ENCODE measurements at regions not wholly inside any gene's neighbourhood (a gene's known extent, or its start where the extent isn't known, plus 50 kb on each side); places are given as distances from the start of the nearest gene placed in this dataset.

DNA sequence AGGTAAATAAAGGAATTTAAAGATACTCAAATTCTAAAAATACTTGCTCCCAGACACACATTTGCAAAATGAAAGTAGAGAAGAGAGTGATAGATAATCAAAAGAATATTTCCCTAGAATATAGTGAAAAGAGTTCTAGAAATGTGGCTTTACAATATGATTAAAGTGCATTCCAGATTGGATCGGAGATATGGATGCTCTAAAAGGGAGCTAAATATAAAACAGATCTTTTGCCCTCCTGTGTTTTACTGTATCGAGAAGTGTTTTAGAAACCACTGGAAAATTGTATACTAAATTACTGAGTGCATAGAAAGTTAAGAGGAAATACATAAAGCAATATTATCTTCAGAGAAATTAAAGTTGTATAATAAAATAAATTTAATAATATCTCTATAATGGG is 1392.0 kb downstream of the TECRL start:
- no peak for DNase-seq

GRCh38 chr4:62970846-62971245 is 1438.4 kb downstream of the TECRL start:
- DNase-seq: no peak

DNA sequence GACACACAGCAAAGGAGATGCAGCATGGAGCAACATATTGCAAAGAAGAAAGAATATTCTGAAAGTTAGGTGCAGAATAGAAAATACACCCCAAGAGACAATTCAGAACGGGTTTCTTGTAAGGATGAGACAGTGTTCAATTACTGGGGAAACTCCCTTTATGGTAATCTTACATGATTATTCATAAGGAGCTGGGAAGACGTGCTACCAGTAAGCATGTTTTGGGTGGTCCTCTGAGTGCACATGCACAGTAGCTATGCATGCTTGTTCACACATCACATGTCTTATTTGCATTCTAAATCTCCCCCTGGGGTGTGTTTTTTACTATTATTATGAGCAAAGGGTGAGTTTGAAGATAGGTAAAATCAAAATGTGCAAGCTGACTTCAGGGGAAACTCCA is 1448.8 kb downstream of the TECRL start:
- DNase-seq: no peak

- DNase-seq: no peak
These were observed 1455.5 kb downstream of the TECRL start for GRCh38 chr4:62953752-62954151.

DNA sequence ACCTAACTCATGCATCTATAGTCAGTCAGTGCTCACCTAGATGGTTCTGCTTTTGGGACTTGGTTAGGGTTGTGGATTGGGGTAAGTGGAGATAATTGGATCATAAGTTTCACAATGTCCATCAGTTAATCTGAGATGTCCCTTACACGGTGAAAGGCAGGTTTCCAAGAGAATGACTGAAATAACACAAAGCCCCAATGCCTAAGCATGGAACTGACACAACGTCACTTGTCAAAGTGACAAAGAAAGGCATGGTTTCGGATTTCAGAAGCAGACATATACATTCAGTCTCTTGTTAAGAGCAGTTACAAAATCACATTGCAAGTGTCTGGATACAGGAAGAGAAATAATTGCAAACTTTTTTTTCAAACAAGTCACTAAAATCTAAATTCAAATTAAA is 1456.9 kb downstream of the TECRL start:
- no peak for DNase-seq

- DNase-seq: no peak
These were observed 1461.1 kb downstream of the TECRL start for GRCh38 chr4:62948108-62948507.

- no peak for DNase-seq
These were observed 1469.0 kb downstream of the TECRL start for GRCh38 chr4:62940229-62940628.

DNA sequence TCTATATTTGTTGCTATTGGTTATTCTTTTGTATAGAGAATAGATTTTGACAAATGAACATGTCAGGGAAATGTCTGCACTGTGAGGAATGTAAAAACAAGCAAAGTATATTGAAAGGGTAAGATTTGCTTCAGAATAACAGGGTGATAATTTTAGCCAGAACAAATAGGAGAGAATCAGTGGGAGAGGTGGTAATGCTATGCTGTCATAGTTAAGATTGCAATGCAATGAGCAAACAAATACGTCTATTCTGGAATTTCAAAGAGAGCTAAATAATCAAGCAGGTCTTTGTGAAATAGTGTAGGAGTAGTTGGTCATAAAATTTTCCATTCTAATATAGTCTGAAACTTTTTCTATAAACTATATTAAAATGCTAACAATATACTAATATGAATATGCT is 1478.4 kb downstream of the TECRL start:
- no peak for DNase-seq

- no peak for DNase-seq
These were observed 1480.8 kb downstream of the TECRL start for GRCh38 chr4:62928483-62928882.

DNA sequence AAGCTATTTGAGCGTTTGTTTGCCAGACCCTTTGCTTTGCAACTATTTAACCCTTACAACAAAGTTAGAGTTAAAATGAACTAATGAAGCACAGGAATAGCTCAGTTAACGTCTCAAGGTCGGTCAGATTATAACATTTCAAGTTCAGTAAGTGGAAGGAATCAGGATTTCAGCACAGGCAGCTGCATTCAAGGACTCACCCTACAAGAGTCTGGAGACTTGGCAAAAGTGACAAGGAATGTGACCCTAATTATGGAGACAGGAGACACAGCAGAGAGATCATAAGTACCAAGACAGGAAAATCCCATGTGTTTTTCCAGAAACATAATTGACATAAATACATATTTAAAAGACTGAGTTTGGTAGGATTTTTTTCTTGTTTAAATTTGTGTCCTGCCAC is 1481.7 kb downstream of the TECRL start:
- no peak for DNase-seq

GRCh38 chr4:62923783-62924182 is 1485.5 kb downstream of the TECRL start:
- no peak for DNase-seq

DNA sequence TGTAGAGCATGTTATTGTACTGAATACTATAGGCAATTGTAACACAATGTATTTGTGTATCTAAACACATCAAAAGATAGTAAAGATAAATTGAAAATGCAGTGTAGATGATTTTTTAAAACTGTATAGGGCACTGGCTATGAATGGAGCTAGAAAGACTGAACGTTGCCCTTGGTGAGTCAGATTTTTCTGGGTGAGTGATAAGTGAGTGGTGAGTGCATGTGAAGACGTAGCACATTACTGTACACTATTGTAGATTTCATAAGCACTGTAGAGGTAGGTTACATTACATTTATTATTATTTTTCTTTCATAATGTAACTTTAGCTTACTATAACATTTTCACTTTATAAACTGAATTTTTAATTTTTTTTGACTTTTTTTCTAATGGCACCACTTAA is 1491.6 kb downstream of the TECRL start:
- no peak for DNase-seq

GRCh38 chr4:62914758-62915157 is 1494.5 kb downstream of the TECRL start:
- no peak for DNase-seq

GRCh38 chr4:62913065-62913464 is 1496.2 kb downstream of the TECRL start:
- no peak for DNase-seq

DNA sequence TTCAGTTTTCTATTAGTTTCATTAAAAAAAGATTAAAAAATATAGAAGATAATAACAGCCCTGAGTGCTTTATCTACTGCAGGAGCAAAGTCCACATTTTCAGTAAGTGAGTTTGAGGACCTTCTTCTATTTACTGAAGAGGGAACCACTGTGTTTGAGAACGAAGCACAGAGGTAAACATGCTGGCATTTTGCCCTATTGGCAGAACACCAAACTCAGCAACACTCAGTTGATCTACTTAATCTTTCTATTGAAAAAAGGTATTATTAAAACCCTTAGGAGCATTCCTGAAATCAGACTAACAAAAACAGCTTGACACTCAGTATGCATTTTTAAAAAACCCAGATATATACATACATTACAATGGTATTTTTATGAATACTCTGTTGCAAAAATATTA is 1496.7 kb downstream of the TECRL start:
- no peak for DNase-seq

DNA sequence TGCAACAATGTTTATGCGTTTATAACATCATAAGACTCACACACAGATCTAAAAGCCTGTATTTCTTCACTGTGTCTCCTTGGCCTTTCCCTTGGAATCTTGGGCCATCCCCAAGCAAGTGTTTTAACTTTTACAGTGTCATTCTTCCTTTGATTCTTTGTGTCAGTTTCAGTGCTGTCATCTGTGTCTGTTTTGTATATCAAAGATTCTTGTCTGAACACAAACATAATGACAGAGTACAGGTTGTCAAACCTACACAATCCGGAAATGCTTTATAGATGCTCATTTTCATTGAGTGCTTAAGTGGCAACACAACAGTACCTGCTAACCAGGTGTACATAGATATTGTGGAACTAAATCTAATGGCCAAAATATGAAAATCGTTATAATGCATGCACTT is 1500.0 kb downstream of the TECRL start:
- DNase-seq: no peak

DNA sequence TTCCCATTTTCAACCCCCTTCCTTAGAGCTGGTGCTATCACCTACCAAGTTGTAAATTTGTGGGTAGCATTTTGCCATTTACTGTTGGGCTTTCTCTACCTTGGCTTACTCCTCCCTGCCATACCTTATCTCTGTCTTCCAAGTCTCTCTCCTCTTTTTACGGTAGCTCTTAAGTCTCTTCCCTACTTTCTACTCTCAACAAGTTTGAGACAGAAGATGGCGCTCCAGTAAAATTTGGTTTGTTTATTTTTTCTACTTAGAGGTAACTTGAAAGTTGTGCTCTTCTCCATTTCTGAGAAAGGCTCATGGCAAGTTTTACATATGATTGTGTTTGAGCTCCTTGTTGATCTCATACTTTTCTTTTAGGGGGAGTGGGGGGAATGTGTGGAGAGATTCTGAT is 1508.1 kb downstream of the TECRL start:
- DNase-seq: no peak

DNA sequence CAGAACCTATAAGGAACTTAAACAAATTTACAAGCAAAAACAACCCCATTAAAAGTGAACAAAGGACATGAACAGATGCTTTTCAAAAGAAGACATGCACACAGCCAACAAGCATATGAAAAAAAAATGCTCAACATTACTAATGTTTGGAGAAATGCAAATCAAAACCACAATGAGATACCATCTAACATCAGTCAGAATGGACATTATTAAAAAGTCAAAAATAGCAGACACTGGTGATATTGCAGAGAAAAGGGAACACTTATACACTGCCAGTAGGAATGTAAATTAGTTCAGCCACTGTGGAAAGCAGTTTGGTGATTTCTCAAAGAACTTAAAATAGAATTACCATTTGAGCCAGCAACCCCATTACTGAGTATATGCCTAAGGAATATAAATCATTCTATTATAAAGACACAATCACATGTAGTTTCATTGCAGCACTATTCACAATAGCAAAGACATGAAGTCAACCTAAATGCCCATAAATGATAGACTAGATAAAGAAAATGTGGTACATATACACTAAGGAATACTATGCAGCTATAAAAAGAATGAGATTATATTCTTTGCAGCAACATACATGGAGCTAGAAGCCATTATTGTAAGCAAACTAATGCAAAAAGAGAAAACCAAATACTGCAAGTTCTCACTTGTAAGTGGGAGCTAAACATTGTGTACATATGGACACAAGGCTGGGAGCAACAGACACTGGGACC is 1509.4 kb downstream of the TECRL start:
- no peak for DNase-seq

DNA sequence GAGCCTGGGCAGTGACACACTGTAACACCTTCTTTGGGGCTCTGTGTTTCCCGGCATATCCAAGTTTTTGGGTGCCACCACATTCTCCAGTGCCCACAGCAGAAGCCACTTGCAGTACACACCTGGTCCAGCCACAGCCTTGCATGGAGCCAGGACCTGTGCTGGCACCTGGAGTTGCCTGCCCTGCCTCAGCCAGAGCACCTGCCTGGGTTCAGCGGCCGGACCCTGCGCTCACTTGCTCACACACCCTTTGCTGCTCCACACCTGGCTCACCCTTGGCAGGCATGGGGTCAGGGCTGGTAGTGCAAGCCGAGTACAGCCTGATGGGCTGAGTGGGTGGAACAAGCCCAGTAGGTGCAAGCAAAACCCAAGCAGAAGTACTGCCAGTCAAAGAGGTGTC is 1511.1 kb downstream of the TECRL start:
- DNase-seq: no peak

DNA sequence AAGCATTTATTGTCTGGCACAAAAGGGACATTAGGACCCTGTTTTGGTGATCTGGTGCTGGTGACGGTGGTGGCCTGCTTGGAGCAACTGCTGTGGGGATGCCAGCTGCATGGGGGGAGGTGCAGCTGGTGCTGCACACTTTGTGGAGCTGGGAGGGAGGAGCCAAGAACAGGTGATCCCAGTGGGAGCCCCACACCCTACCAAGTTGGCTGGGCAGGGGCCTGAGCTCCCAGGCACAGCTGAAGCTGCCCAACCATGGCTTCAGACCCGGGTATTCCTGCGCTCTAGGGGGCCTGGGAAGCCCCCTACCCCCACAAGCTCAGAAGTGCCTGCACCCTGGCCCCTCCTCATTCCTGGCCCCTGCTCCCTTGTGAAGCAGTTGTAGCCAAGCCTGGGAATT is 1512.5 kb downstream of the TECRL start:
- no peak for DNase-seq

DNA sequence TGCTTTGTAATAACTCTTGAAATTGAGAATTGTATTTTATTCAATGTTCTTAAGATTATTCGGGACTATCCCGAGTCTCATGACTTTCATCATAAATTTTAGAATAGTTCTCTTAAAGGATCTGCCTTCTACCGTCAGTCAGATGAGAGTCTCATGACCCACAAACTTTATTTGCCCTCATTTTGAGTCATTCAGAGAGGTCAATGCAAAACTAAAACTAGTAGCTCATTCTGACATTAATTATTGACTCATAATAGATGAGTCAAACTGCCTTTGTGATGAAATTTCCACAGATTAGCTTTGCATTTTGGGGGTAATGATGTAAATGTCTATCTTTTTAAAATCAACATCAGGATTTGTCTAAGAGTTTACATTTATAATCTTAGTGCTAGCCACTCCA is 1527.3 kb downstream of the TECRL start:
- DNase-seq: no peak

- DNase-seq: no peak
These were observed 1528.0 kb downstream of the TECRL start for GRCh38 chr4:62881210-62881609.

- DNase-seq: no peak
These were observed 1536.4 kb downstream of the TECRL start for GRCh38 chr4:62872856-62873255.

GRCh38 chr4:62871078-62871477 is 1538.2 kb downstream of the TECRL start:
- no peak for DNase-seq

DNA sequence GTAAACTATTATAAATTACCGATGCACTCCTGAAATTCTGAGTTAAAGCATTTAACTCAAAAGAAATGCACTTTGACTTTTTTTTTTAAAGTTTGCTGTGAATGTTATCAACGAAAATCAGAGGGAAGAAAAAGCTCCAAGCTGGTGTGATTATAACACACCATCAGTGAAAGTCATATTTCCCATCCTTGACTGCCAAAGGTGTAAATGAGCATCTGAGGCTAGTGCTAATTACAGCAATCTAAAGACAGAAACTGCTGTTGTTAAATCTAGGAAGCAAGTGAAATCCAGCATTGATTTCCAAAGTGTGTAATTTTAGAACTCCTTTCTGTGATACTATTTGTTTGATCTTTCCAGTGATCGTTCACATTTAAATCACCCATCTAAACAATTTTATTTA is 1538.8 kb downstream of the TECRL start:
- no peak for DNase-seq

DNA sequence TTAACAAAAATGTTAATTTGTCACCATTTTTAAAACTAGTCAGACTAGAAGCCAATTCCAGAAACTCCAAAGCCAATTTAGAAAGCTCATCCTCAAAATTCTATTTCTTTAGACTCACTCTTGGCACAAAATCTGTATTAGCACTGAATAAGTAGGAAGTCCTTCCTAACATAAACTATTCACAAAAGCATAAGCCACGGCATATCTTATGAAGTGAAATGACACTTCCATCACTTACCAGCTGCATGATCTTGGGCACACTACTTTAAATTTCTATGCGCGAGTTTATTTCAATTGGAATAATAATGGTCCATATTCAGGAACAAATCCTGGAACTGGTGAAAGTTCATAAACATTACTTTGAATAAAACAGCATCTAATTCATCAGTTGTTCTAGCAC is 1544.0 kb downstream of the TECRL start:
- no peak for DNase-seq
